ENCODE measurements at regions not wholly inside any gene's neighbourhood (a gene's known extent, or its start where the extent isn't known, plus 50 kb on each side); places are given as distances from the start of the nearest gene placed in this dataset.

DNA sequence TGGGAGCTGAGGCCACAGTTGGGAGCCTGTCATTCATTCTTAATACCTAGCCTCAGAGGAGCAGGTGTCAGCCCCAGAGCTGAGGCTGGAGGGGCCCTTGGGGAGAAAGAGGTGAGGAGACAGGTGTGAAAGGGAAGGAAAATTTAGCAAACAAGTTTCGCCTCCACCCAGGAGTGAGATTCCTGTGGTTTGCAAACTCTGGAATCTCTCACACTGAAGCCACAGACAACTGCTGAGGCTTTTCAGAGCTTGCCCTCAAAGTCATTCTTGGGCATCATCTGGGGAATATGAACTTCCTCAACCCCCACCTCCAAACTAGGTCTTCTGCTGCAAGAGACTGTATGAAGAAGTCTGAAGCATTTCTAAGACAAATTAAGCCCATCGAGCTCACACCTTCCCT, 589.5 kb upstream of the TBX3 start:
- Mint-ChIP-seq H3K36me3 (ENCODE audit: insufficient read depth, unreplicated experiment) (no peaks in the 10 kb centered on the region), H3K4me1 (ENCODE audit: insufficient read depth, unreplicated experiment) (no peaks in the 10 kb centered on the region), H3K9me3 (ENCODE audit: unreplicated experiment) (no peaks in the 10 kb centered on the region), H3K27ac (ENCODE audit: low read depth, unreplicated experiment) (no peak overlapping the region), H3K4me3 (ENCODE audit: unreplicated experiment) (no peak overlapping the region), H3K27me3 (ENCODE audit: insufficient read depth, unreplicated experiment) (no peaks in the 10 kb centered on the region)
- TF ChIP-seq, protein P1, sequence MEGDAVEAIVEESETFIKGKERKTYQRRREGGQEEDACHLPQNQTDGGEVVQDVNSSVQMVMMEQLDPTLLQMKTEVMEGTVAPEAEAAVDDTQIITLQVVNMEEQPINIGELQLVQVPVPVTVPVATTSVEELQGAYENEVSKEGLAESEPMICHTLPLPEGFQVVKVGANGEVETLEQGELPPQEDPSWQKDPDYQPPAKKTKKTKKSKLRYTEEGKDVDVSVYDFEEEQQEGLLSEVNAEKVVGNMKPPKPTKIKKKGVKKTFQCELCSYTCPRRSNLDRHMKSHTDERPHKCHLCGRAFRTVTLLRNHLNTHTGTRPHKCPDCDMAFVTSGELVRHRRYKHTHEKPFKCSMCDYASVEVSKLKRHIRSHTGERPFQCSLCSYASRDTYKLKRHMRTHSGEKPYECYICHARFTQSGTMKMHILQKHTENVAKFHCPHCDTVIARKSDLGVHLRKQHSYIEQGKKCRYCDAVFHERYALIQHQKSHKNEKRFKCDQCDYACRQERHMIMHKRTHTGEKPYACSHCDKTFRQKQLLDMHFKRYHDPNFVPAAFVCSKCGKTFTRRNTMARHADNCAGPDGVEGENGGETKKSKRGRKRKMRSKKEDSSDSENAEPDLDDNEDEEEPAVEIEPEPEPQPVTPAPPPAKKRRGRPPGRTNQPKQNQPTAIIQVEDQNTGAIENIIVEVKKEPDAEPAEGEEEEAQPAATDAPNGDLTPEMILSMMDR (IDR thresholded peaks at IDR 0.05; ENCODE audit: unreplicated experiment) = no peak
- DNase-seq (ENCODE audit: unreplicated experiment) = no peak
- BruUV-seq (replicated peaks) = no TSS peak
- intact Hi-C loops (cut with micrococcal nuclease) = no loop called here
- CTCF ChIA-PET = interaction anchor here (0.6 kb wide), 1 partner anchor 21 kb away, joined by 5 read pairs; no protein-coding TSS in a partner anchor
- POLR2A ChIA-PET = interaction anchor here (1.1 kb wide), 1 partner anchor 324 kb away, joined by 3 read pairs; no protein-coding TSS in a partner anchor

GRCh38 chr12:115268451-115268850, 584.5 kb upstream of the TBX3 start:
- no peaks in the 10 kb centered on the region for H3K4me1 Mint-ChIP-seq (ENCODE audit: insufficient read depth, unreplicated experiment)
- no peak overlapping the region for H3K27ac Mint-ChIP-seq (ENCODE audit: low read depth, unreplicated experiment)
- TF ChIP-seq, protein P1 (IDR thresholded peaks at IDR 0.05; ENCODE audit: unreplicated experiment) = no peak
- no peaks in the 10 kb centered on the region for H3K27me3 Mint-ChIP-seq (ENCODE audit: insufficient read depth, unreplicated experiment)
- H3K36me3 Mint-ChIP-seq (ENCODE audit: insufficient read depth, unreplicated experiment) = no peaks in the 10 kb centered on the region
- H3K9me3 Mint-ChIP-seq (ENCODE audit: unreplicated experiment) = no peaks in the 10 kb centered on the region
- intact Hi-C loops (cut with micrococcal nuclease) = no loop called here
- BruUV-seq (replicated peaks) = no TSS peak
- CTCF ChIA-PET = no interaction called here
- H3K4me3 Mint-ChIP-seq (ENCODE audit: unreplicated experiment) = no peak overlapping the region
- DNase-seq (ENCODE audit: unreplicated experiment) = no peak
- POLR2A ChIA-PET = interaction anchor here (1.0 kb wide), 1 partner anchor 11 kb away, joined by 3 read pairs; no protein-coding TSS in a partner anchor

GRCh38 chr12:115267891-115268290, 583.9 kb upstream of the TBX3 start:
- DNase-seq (ENCODE audit: unreplicated experiment) = no peak
- Mint-ChIP-seq H3K36me3 (ENCODE audit: insufficient read depth, unreplicated experiment) (no peaks in the 10 kb centered on the region), H3K4me3 (ENCODE audit: unreplicated experiment) (no peak overlapping the region), H3K4me1 (ENCODE audit: insufficient read depth, unreplicated experiment) (no peaks in the 10 kb centered on the region), H3K9me3 (ENCODE audit: unreplicated experiment) (no peaks in the 10 kb centered on the region), H3K27ac (ENCODE audit: low read depth, unreplicated experiment) (no peak overlapping the region), H3K27me3 (ENCODE audit: insufficient read depth, unreplicated experiment) (no peaks in the 10 kb centered on the region)
- TF ChIP-seq, protein P1 (IDR thresholded peaks at IDR 0.05; ENCODE audit: unreplicated experiment) = no peak
- BruUV-seq (replicated peaks) = no TSS peak
- POLR2A ChIA-PET = interaction anchor here (1.0 kb wide), 1 partner anchor 10 kb away, joined by 3 read pairs; no protein-coding TSS in a partner anchor
- intact Hi-C loops (cut with micrococcal nuclease) = no loop called here
- CTCF ChIA-PET = no interaction called here

DNA sequence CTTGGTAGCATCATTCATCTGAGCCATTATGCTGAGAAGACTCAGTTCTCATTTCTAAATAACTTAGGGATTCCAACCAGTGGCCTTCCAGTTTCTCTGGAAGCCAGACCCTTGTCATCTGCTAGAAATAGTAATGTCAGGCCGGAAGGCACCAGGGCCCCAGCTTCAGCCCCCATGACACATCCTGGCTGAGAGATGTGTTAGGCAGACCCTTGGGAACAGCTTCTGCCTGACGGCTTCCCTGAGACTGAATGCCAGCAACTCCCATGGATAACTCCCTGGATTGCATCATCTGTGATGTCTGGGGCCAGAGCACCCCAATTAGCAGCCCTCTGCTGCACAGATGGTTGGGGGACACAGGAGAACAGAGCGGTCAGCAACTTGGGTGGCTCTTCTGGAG, 583.5 kb upstream of the TBX3 start:
- H3K27ac Mint-ChIP-seq (ENCODE audit: low read depth, unreplicated experiment) = no peak overlapping the region
- intact Hi-C loops (cut with micrococcal nuclease) = no loop called here
- no peaks in the 10 kb centered on the region for H3K27me3 Mint-ChIP-seq (ENCODE audit: insufficient read depth, unreplicated experiment)
- H3K36me3 Mint-ChIP-seq (ENCODE audit: insufficient read depth, unreplicated experiment) = no peaks in the 10 kb centered on the region
- no peak overlapping the region for H3K4me3 Mint-ChIP-seq (ENCODE audit: unreplicated experiment)
- no peaks in the 10 kb centered on the region for H3K9me3 Mint-ChIP-seq (ENCODE audit: unreplicated experiment)
- no peak for DNase-seq (ENCODE audit: unreplicated experiment)
- H3K4me1 Mint-ChIP-seq (ENCODE audit: insufficient read depth, unreplicated experiment) = no peaks in the 10 kb centered on the region
- ChIA-PET CTCF (no interaction called here), POLR2A (no interaction called here)
- no TSS peak for BruUV-seq (replicated peaks)
- TF ChIP-seq, protein P1 (IDR thresholded peaks at IDR 0.05; ENCODE audit: unreplicated experiment) = no peak
